K562 (cell line): ENCODE measurements at regions not wholly inside any gene's neighbourhood (a gene's known extent, or its start where the extent isn't known, plus 50 kb on each side); places are given as distances from the start of the nearest gene placed in this dataset.

Source experiments
- ELF4 ChIP-seq: fragments of 450-650 bp; formaldehyde crosslinking; IDR thresholded peaks from 2 replicates; pipeline ENCODE4 v1.4.0; 2022; ENCODE audit warnings: missing genetic modification characterization
- NR0B1 ChIP-seq: fragments of 450-650 bp; IDR thresholded peaks from one replicate; pipeline ENCODE4 v1.6.1; 2018; ENCODE audit warnings: mild to moderate bottlenecking, moderate library complexity; ENCODE audit not compliant: partially characterized antibody
- SMARCA5 ChIP-seq: fragments of 450-650 bp; IDR thresholded peaks from 2 replicates; pipeline ENCODE4 v1.6.1; 2016
- TCFL5 ChIP-seq: fragments of 250-450 bp; sonication (Bioruptor Pico); conservative IDR thresholded peaks from 2 replicates; pipeline ENCODE4 v1.6.1; 2021; ENCODE audit warnings: mild to moderate bottlenecking, moderate library complexity, matching md5 sums
- ZNF644 ChIP-seq: fragments of 200-800 bp; sonication (Bioruptor generic); IDR thresholded peaks from 2 replicates; pipeline ENCODE4 v1.6.1; 2016; ENCODE audit warnings: low read depth, missing genetic modification characterization, missing compliant biosample characterization
- TF ChIP-seq, protein P1 (sequence below): fragments of 250-450 bp; sonication (Bioruptor Pico); IDR thresholded peaks from 2 replicates; pipeline ENCODE4 v1.8.0; 2022; ENCODE audit warnings: inconsistent platforms
- TF ChIP-seq, protein P2 (sequence below): sonication (generic); formaldehyde crosslinking; IDR thresholded peaks from 2 replicates; pipeline ENCODE4 v1.4.0; 2020; ENCODE audit warnings: mild to moderate bottlenecking, missing genetic modification reagents

- TF ChIP-seq NR0B1, result no peak
- no peak for TF ChIP-seq ELF4 (CRISPR knock-in tag)
- TF ChIP-seq TCFL5, result no peak
- no peak for TF ChIP-seq ZNF644 (tag)
- TF ChIP-seq, protein P1, sequence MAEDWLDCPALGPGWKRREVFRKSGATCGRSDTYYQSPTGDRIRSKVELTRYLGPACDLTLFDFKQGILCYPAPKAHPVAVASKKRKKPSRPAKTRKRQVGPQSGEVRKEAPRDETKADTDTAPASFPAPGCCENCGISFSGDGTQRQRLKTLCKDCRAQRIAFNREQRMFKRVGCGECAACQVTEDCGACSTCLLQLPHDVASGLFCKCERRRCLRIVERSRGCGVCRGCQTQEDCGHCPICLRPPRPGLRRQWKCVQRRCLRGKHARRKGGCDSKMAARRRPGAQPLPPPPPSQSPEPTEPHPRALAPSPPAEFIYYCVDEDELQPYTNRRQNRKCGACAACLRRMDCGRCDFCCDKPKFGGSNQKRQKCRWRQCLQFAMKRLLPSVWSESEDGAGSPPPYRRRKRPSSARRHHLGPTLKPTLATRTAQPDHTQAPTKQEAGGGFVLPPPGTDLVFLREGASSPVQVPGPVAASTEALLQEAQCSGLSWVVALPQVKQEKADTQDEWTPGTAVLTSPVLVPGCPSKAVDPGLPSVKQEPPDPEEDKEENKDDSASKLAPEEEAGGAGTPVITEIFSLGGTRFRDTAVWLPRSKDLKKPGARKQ (CRISPR knock-in tag), result no peak
- no peak for TF ChIP-seq SMARCA5
- TF ChIP-seq, protein P2, sequence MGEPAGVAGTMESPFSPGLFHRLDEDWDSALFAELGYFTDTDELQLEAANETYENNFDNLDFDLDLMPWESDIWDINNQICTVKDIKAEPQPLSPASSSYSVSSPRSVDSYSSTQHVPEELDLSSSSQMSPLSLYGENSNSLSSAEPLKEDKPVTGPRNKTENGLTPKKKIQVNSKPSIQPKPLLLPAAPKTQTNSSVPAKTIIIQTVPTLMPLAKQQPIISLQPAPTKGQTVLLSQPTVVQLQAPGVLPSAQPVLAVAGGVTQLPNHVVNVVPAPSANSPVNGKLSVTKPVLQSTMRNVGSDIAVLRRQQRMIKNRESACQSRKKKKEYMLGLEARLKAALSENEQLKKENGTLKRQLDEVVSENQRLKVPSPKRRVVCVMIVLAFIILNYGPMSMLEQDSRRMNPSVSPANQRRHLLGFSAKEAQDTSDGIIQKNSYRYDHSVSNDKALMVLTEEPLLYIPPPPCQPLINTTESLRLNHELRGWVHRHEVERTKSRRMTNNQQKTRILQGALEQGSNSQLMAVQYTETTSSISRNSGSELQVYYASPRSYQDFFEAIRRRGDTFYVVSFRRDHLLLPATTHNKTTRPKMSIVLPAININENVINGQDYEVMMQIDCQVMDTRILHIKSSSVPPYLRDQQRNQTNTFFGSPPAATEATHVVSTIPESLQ (CRISPR knock-in tag), result no peak
These were observed 285.0 kb upstream of the NR5A2 start (continued) for GRCh38 chr1:199742547-199742946.
